GM10266 (cell line): ENCODE measurements at regions not wholly inside any gene's neighbourhood (a gene's known extent, or its start where the extent isn't known, plus 50 kb on each side); places are given as distances from the start of the nearest gene placed in this dataset.

Experiments
- DNase-seq: peaks from one replicate; pipeline ENCODE4 v3.0.0; 2012; ENCODE audit errors: extremely low spot score
- CTCF ChIP-seq: IDR thresholded peaks from 2 replicates; pipeline ENCODE4 v1.5.1; 2012; ENCODE audit warnings: mild to moderate bottlenecking, low read depth; ENCODE audit not compliant: control insufficient read depth, insufficient read depth; ENCODE audit errors: missing control alignments

GRCh38 chr10:129033790-129034272 lies 433.2 kb upstream of the MGMT start:
- TF ChIP-seq CTCF, result no peak
- DNase-seq, result no peak

- DNase-seq, result no peak
- TF ChIP-seq CTCF, result no peak
These were observed 431.8 kb upstream of the MGMT start for GRCh38 chr10:129035052-129035827.

GRCh38 chr10:129038522-129038921 lies 428.5 kb upstream of the MGMT start:
- no peak for TF ChIP-seq CTCF
- no peak for DNase-seq

- no peak for TF ChIP-seq CTCF
- no peak for DNase-seq
These were observed 427.4 kb upstream of the MGMT start for GRCh38 chr10:129039406-129040370.

- DNase-seq, result no peak
- TF ChIP-seq CTCF, result no peak
These were observed 426.7 kb upstream of the MGMT start for GRCh38 chr10:129040377-129040776.

- DNase-seq, result no peak
- TF ChIP-seq CTCF, result no peak
These were observed 425.1 kb upstream of the MGMT start for GRCh38 chr10:129041916-129042315.
